Cardiac muscle cell (in vitro differentiated cells and primary cell): ENCODE measurements at regions not wholly inside any gene's neighbourhood (a gene's known extent, or its start where the extent isn't known, plus 50 kb on each side); places are given as distances from the start of the nearest gene placed in this dataset.
A peak's percentile ranks its signal among the peaks of the same experiment; 100 is the strongest.

Experiments used
- DNase-seq, 2 donors: peaks; one replicate each; pipeline versions ENCODE4 v3.0.0 to v3.0.0-alpha.2; 2010 to 2017; ENCODE audit warnings: low read depth in 1 of 2, low spot score in 1 of 2
- H3K27ac ChIP-seq: fragments of 200-600 bp; sonication (generic); 2 replicates; pipeline ENCODE4 v1.5.1; 2016
- H3K27me3 ChIP-seq: fragments of 200-600 bp; sonication (generic); 2 replicates; pipeline ENCODE4 v1.6.0; 2016; ENCODE audit warnings: control low read depth
- H3K36me3 ChIP-seq: fragments of 200-600 bp; sonication (generic); 2 replicates; pipeline ENCODE4 v1.5.1; 2016; ENCODE audit warnings: control low read depth
- H3K4me1 ChIP-seq: fragments of 200-600 bp; sonication (generic); 2 replicates; pipeline ENCODE4 v1.8.1; 2017; ENCODE audit warnings: low read depth, mild to moderate bottlenecking, mixed run types
- H3K4me3 ChIP-seq: fragments of 200-600 bp; sonication (generic); 2 replicates; pipeline ENCODE4 v1.5.1; 2016; ENCODE audit warnings: mild to moderate bottlenecking
- H3K9me3 ChIP-seq: fragments of 200-600 bp; sonication (generic); 2 replicates; pipeline ENCODE4 v1.5.1; 2017; ENCODE audit warnings: low read depth, mild to moderate bottlenecking, control low read depth
- TF ChIP-seq, protein P1 (sequence below): IDR thresholded peaks from 2 replicates; pipeline ENCODE4 v1.5.1; 2012; ENCODE audit warnings: low read depth, mild to moderate bottlenecking, low read length

DNA sequence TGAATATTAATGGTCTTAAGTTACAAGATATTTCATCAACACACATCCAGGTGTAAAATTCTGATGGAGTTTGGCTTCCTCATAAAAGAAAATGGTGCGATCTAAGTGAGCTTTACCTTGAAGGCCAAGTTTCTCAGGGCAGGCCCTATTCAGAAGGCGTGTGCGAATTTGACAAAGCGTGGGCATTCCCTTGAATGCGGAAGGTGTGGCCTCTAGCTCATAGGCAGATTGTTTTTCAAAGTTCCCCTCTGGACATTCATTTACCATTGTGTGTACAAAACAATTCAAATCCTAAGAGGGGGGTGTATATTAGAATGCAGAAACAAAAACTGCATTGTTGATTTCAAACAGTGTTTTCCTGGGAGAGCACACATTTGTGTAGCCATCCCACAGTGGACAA, 411.9 kb upstream of the PKN2 start:
- Histone ChIP-seq H3K27ac (no peak overlapping the region), H3K4me3 (no peak overlapping the region), H3K9me3 (no peaks in the 10 kb centered on the region), H3K36me3 (no peaks in the 10 kb centered on the region), H3K27me3 (no peaks in the 10 kb centered on the region), H3K4me1 (no peaks in the 10 kb centered on the region)
- TF ChIP-seq, protein P1, sequence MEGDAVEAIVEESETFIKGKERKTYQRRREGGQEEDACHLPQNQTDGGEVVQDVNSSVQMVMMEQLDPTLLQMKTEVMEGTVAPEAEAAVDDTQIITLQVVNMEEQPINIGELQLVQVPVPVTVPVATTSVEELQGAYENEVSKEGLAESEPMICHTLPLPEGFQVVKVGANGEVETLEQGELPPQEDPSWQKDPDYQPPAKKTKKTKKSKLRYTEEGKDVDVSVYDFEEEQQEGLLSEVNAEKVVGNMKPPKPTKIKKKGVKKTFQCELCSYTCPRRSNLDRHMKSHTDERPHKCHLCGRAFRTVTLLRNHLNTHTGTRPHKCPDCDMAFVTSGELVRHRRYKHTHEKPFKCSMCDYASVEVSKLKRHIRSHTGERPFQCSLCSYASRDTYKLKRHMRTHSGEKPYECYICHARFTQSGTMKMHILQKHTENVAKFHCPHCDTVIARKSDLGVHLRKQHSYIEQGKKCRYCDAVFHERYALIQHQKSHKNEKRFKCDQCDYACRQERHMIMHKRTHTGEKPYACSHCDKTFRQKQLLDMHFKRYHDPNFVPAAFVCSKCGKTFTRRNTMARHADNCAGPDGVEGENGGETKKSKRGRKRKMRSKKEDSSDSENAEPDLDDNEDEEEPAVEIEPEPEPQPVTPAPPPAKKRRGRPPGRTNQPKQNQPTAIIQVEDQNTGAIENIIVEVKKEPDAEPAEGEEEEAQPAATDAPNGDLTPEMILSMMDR: no peak
- no peak for DNase-seq

DNA sequence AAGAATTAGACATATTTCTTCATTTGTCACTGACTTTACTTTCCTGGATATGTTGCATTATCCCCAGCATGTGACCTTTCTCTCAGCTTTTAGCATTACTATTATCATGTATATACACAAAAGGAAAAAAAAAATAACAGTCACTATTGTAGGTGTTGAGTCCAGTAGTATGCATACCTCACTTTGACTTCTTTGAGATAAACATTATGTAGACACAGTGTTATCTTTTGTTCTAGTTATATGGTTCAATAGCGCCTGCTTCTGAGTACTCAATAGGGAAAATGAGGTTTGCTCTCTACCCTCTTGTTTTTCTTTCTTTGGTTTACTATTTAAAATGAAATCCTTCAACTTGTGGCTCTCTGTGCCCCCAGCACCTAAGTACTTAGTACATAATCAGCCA, 409.6 kb upstream of the PKN2 start:
- H3K27me3 ChIP-seq: no peaks in the 10 kb centered on the region
- TF ChIP-seq, protein P1: no peak
- H3K9me3 ChIP-seq: no peaks in the 10 kb centered on the region
- no peak overlapping the region for H3K4me3 ChIP-seq
- H3K36me3 ChIP-seq: no peaks in the 10 kb centered on the region
- no peaks in the 10 kb centered on the region for H3K4me1 ChIP-seq
- H3K27ac ChIP-seq: no peak overlapping the region
- DNase-seq: no peak

DNA sequence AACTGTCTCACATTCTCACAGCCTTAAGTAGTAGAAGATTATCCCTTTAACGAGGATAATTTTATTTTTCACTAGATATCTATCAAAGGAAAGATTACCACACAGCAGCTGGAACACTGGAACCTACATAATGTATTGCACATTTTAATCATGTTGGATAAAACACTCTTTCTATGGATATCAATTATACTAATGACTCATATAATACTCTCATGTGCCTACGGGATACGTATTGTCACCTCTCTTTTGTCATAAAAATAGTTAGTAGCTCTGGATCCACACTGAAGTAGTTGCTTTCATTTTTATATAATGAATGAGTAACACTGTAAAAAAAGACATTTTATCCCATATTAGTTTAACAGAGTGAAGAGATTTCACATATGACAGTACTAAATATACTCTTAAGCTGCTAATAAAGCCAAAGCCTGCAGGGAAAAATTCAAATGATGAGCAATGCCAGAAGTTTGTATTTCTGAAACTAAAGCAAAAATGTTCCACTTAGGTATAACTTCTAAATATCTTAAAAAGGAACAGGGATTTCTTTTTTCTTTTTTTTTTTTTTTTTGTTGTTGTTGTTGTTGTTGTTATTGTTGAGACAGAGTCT, 408.7 kb upstream of the PKN2 start:
- Histone ChIP-seq H3K4me3 (no peak overlapping the region), H3K27me3 (no peaks in the 10 kb centered on the region), H3K9me3 (no peaks in the 10 kb centered on the region), H3K36me3 (no peaks in the 10 kb centered on the region), H3K4me1 (no peaks in the 10 kb centered on the region), H3K27ac (no peak overlapping the region)
- no peak for DNase-seq
- TF ChIP-seq, protein P1: no peak

DNA sequence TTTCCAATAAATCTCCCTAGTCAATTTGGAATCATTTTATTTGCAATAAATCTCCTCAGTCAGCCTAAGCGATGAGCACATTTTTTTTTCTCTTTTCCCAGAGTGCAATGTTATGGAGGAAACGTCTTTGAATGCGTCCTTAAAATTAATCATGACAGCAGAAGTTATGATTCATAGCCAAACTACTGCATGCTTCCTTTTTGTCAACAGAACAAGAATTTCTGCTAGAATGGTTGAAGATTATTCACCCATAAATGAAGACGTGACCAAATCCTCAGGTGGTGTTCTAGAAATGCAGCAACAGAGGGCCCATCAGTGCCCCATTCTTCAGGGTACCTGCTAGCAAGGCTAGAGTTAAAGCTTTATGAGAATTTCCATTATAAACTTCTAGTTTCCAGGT, 407.9 kb upstream of the PKN2 start:
- Histone ChIP-seq H3K9me3 (no peaks in the 10 kb centered on the region), H3K36me3 (no peaks in the 10 kb centered on the region), H3K27ac (no peak overlapping the region), H3K27me3 (no peaks in the 10 kb centered on the region), H3K4me1 (no peaks in the 10 kb centered on the region), H3K4me3 (no peak overlapping the region)
- peak in 1 of 2 donors; percentile 10 for DNase-seq
- TF ChIP-seq, protein P1: no peak

DNA sequence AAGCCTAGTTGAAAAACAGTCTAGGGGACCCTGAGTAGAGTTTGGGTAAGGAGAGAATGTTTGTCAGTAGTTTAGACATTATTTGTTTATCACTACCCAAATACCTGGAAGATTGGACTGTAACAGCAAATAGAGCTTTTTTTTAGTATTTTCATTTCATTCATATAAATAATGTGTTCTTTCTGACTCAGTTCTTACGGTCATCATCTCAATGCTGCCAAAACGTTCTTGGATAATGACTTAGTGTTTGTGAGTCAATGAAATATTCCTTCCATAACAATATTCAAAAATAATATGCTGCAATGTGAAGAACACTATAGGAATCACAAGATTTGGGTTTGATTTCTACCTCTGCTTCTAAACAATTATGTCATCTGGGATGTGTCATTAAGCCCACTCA, 400.0 kb upstream of the PKN2 start:
- Histone ChIP-seq H3K4me3 (no peak overlapping the region), H3K36me3 (no peaks in the 10 kb centered on the region), H3K4me1 (no peaks in the 10 kb centered on the region), H3K9me3 (no peaks in the 10 kb centered on the region), H3K27me3 (no peaks in the 10 kb centered on the region), H3K27ac (no peak overlapping the region)
- no peak for DNase-seq
- TF ChIP-seq, protein P1: no peak
